ENCODE measurements at regions not wholly inside any gene's neighbourhood (a gene's known extent, or its start where the extent isn't known, plus 50 kb on each side); places are given as distances from the start of the nearest gene placed in this dataset.

GRCh38 chrX:34197946-34198345 lies 65.8 kb upstream of the FAM47A start:
- no peak for TF ChIP-seq GMEB1 (CRISPR knock-in tag; IDR thresholded peaks at IDR 0.05)
- no peak for TF ChIP-seq E4F1 (CRISPR knock-in tag; IDR thresholded peaks at IDR 0.05; ENCODE audit: borderline replicate concordance)
- TF ChIP-seq, protein P1, sequence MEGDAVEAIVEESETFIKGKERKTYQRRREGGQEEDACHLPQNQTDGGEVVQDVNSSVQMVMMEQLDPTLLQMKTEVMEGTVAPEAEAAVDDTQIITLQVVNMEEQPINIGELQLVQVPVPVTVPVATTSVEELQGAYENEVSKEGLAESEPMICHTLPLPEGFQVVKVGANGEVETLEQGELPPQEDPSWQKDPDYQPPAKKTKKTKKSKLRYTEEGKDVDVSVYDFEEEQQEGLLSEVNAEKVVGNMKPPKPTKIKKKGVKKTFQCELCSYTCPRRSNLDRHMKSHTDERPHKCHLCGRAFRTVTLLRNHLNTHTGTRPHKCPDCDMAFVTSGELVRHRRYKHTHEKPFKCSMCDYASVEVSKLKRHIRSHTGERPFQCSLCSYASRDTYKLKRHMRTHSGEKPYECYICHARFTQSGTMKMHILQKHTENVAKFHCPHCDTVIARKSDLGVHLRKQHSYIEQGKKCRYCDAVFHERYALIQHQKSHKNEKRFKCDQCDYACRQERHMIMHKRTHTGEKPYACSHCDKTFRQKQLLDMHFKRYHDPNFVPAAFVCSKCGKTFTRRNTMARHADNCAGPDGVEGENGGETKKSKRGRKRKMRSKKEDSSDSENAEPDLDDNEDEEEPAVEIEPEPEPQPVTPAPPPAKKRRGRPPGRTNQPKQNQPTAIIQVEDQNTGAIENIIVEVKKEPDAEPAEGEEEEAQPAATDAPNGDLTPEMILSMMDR (IDR thresholded peaks at IDR 0.05 in 2 of 3, conservative IDR thresholded peaks at IDR 0.05 in 1 of 3; ENCODE audit: insufficient read depth in 2 of 3, low read depth in 1 of 3, low read length in 3 of 3) = no peak
- TF ChIP-seq, protein P2, sequence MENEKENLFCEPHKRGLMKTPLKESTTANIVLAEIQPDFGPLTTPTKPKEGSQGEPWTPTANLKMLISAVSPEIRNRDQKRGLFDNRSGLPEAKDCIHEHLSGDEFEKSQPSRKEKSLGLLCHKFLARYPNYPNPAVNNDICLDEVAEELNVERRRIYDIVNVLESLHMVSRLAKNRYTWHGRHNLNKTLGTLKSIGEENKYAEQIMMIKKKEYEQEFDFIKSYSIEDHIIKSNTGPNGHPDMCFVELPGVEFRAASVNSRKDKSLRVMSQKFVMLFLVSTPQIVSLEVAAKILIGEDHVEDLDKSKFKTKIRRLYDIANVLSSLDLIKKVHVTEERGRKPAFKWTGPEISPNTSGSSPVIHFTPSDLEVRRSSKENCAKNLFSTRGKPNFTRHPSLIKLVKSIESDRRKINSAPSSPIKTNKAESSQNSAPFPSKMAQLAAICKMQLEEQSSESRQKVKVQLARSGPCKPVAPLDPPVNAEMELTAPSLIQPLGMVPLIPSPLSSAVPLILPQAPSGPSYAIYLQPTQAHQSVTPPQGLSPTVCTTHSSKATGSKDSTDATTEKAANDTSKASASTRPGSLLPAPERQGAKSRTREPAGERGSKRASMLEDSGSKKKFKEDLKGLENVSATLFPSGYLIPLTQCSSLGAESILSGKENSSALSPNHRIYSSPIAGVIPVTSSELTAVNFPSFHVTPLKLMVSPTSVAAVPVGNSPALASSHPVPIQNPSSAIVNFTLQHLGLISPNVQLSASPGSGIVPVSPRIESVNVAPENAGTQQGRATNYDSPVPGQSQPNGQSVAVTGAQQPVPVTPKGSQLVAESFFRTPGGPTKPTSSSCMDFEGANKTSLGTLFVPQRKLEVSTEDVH (IDR thresholded peaks at IDR 0.05; ENCODE audit: low read depth, partially characterized antibody) = no peak
- TF ChIP-seq ZFP30 (CRISPR knock-in tag; IDR thresholded peaks at IDR 0.05; ENCODE audit: borderline replicate concordance) = no peak

Data from K562 (cell line).